ENCODE measurements at regions not wholly inside any gene's neighbourhood (a gene's known extent, or its start where the extent isn't known, plus 50 kb on each side); places are given as distances from the start of the nearest gene placed in this dataset.

DNA sequence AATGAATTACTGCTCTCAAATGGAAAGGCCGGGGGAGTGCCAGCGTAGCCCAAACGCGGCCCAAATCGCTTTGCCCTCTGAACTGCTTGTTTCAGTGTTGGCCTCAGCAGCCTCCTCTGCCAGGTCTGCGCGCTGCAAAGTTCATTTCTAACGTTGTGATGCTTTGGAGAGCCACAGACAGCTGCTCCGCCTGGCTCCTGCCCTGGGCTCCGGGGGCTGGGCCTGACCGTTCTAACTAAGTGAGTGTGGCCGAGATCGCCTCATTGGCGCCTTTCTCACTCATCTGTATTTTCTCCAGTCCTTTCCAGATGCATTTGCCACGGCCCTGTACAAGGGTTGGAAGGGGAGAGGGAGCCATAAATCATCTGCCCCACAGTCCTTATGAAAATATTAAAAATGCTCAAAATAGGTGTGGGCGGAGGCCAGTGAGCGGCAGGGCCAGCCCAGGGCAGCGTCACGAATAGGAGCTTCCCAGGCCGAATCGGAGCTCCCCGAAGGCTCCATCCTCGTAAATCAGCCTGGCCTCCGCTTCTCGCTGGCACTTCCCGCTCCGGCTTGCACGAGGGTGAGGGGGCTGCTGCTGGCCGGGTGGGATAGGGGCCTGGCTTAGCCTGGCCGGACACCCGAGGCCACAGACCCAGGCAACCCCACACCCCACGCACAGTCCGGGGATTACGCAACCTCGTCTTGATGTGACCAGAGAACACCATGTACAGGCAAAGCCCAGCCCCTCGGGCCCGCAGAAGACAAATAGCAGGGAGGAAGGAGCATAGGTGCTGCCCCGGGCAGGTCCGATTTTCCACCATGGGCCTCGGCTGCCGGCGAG is 196.6 kb upstream of the DIO3 start:
- Histone ChIP-seq H3K27me3 (ENCODE audit: insufficient read depth, low read depth, low read length) (no peaks in the 10 kb centered on the region), H3K4me3 (ENCODE audit: low read length) (no peak overlapping the region), H3K9me2 (ENCODE audit: insufficient read depth, low read length) (no peaks in the 10 kb centered on the region), H3K79me2 (replicated peaks; ENCODE audit: insufficient read depth, low read length) (no peaks in the 10 kb centered on the region), H3K36me3 (ENCODE audit: insufficient read depth, low read length) (no peaks in the 10 kb centered on the region), H3K9ac (ENCODE audit: low read length) (no peak overlapping the region), H2AFZ (ENCODE audit: low read depth, low read length) (no peak overlapping the region), H3K27ac (ENCODE audit: low read length) (no peak overlapping the region), H4K20me1 (ENCODE audit: insufficient read depth) (no peaks in the 10 kb centered on the region), H3F3A (ENCODE audit: insufficient read depth, low read length, poor library complexity, severe bottlenecking) (no peaks in the 10 kb centered on the region), H3K9me3 (ENCODE audit: low read length) (no peaks in the 10 kb centered on the region), H3K4me2 (ENCODE audit: low read length) (no peak overlapping the region)
- TF ChIP-seq SMC3 (conservative IDR thresholded peaks at IDR 0.05; ENCODE audit: poor library complexity): no peak
- no peak for TF ChIP-seq RAD21 (conservative IDR thresholded peaks at IDR 0.05)
- no peak for TF ChIP-seq EZH2 (IDR thresholded peaks at IDR 0.05; ENCODE audit: borderline replicate concordance, insufficient read depth, low read length, poor library complexity, severe bottlenecking)
- TF ChIP-seq REST (IDR thresholded peaks at IDR 0.05; ENCODE audit: borderline replicate concordance): no peak
- no peak for TF ChIP-seq POLR2AphosphoS5 (IDR thresholded peaks at IDR 0.05)
- TF ChIP-seq MXI1 (conservative IDR thresholded peaks at IDR 0.05; ENCODE audit: poor library complexity, severe bottlenecking): no peak
- TF ChIP-seq, protein P1, sequence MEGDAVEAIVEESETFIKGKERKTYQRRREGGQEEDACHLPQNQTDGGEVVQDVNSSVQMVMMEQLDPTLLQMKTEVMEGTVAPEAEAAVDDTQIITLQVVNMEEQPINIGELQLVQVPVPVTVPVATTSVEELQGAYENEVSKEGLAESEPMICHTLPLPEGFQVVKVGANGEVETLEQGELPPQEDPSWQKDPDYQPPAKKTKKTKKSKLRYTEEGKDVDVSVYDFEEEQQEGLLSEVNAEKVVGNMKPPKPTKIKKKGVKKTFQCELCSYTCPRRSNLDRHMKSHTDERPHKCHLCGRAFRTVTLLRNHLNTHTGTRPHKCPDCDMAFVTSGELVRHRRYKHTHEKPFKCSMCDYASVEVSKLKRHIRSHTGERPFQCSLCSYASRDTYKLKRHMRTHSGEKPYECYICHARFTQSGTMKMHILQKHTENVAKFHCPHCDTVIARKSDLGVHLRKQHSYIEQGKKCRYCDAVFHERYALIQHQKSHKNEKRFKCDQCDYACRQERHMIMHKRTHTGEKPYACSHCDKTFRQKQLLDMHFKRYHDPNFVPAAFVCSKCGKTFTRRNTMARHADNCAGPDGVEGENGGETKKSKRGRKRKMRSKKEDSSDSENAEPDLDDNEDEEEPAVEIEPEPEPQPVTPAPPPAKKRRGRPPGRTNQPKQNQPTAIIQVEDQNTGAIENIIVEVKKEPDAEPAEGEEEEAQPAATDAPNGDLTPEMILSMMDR (IDR thresholded peaks at IDR 0.05; ENCODE audit: poor library complexity, severe bottlenecking): no peak
- no peak for TF ChIP-seq TAF1 (IDR thresholded peaks at IDR 0.05; ENCODE audit: low read depth)
- no peak for TF ChIP-seq EP300 (conservative IDR thresholded peaks at IDR 0.05; ENCODE audit: poor library complexity, severe bottlenecking)

- Histone ChIP-seq H3K4me3 (ENCODE audit: low read length) (no peak overlapping the region), H3K27me3 (ENCODE audit: insufficient read depth, low read depth, low read length) (no peaks in the 10 kb centered on the region), H3K9me3 (ENCODE audit: low read length) (no peaks in the 10 kb centered on the region), H3K79me2 (replicated peaks; ENCODE audit: insufficient read depth, low read length) (no peaks in the 10 kb centered on the region), H3K9ac (ENCODE audit: low read length) (no peak overlapping the region), H3K4me2 (ENCODE audit: low read length) (no peak overlapping the region), H3F3A (ENCODE audit: insufficient read depth, low read length, poor library complexity, severe bottlenecking) (no peaks in the 10 kb centered on the region), H2AFZ (ENCODE audit: low read depth, low read length) (no peak overlapping the region), H3K36me3 (ENCODE audit: insufficient read depth, low read length) (no peaks in the 10 kb centered on the region), H3K9me2 (ENCODE audit: insufficient read depth, low read length) (no peaks in the 10 kb centered on the region), H3K27ac (ENCODE audit: low read length) (no peak overlapping the region), H4K20me1 (ENCODE audit: insufficient read depth) (no peaks in the 10 kb centered on the region)
- TF ChIP-seq TAF1 (IDR thresholded peaks at IDR 0.05; ENCODE audit: low read depth) (no peak), RAD21 (conservative IDR thresholded peaks at IDR 0.05) (no peak), REST (IDR thresholded peaks at IDR 0.05; ENCODE audit: borderline replicate concordance) (no peak), EZH2 (IDR thresholded peaks at IDR 0.05; ENCODE audit: borderline replicate concordance, insufficient read depth, low read length, poor library complexity, severe bottlenecking) (no peak), POLR2AphosphoS5 (IDR thresholded peaks at IDR 0.05) (no peak)
- TF ChIP-seq, protein P1 (IDR thresholded peaks at IDR 0.05; ENCODE audit: poor library complexity, severe bottlenecking): no peak
Observed at GRCh38 chr14:101365329-101366158, 195.8 kb upstream of the DIO3 start.

All from neural cell (in vitro differentiated cells).